Suppressor macrophage treated with lipopolysaccharide for 4 hours (primary cell): ENCODE measurements at regions not wholly inside any gene's neighbourhood (a gene's known extent, or its start where the extent isn't known, plus 50 kb on each side); places are given as distances from the start of the nearest gene placed in this dataset.
A peak's percentile ranks its signal among the peaks of the same experiment; 100 is the strongest.

Experiments used
- DNase-seq: peaks from one replicate; pipeline ENCODE4 v3.0.0-alpha.2; 2020

- DNase-seq: no peak
Observed at GRCh38 chr17:34527908-34528470, 51.4 kb upstream of the TMEM132E start.

DNA sequence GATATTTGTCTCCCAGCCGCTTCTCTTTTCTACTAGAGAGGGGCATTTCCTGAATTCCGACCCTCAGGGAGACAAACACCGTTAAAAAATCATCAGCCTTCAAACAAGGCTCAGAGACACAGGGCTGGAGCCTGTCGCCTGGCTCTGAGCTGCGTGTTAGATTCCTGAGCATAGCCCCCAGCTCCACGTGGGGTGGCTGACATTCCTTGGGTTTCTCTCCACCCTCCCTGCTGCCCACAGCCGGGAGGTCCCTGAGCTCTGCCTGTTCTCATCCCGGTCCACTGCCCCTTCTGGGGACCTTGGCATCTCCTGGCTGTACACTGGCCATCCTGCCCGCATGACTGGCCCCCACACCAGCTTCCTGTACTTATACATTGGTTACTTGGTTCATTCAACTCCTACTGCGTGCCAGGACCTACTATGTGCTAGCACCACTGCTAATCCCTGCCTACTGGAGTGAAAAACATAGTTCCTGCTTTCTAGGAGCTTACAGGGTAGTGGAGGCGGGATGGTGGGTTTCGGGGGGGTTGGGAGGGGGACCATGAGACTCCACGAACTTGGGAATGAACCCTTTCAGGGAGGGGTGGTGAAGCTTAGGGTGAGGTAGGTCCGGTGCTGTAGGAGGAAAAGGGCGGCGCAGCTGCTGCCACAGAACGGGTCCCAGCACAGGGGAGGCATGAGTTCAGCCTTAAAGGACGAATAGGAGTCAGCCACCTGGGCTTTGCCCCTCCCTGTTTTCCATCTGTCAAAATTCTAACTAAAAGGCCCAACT lies 52.1 kb upstream of the TMEM132E start:
- DNase-seq: no peak

- DNase-seq: no peak
Observed at GRCh38 chr17:34525651-34526050, 53.7 kb upstream of the TMEM132E start.

DNA sequence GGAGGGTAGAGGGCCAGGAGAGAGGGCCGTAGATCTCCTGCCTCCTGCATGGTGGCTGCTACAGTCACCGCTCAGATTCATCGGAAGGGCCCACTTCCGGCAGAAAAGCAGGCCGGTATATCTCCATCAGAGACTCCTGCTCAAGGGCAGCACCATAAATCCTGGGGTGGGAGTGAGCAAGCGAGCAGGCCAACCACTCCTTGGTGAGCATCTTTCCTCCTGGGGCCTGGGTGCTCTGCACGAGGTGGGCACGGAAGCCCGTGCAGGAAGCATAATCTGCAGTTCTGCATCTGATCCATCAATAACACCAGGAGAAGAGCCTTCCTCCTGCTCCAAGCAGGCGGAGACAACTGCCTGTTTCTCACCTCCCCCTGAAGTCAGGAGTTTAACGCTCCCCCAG lies 57.4 kb upstream of the TMEM132E start:
- no peak for DNase-seq

DNA sequence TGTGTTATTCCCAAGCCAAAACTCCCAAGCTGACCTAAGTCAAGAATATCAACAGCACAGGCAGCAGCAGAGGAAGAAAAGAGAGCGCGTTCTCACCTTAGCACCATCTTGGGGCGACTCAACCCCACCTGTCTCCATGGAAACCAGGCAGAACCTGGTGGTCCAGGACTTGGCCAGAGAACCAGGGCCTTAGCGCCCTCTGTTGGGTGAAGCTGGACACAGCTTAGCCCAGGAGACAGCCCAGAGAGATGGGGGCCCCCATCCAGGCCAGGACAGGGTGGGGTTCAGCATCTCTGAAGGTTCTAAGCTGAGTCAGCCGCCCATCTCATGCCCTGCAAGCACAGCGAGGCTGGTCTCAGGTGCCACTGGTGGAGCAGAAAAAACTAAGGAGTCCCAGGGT lies 60.1 kb upstream of the TMEM132E start:
- DNase-seq: peak; percentile 59

- no peak for DNase-seq
Observed at GRCh38 chr17:34517406-34517805, 62.0 kb upstream of the TMEM132E start.

- no peak for DNase-seq
Observed at GRCh38 chr17:34511931-34512330, 67.5 kb upstream of the TMEM132E start.

DNA sequence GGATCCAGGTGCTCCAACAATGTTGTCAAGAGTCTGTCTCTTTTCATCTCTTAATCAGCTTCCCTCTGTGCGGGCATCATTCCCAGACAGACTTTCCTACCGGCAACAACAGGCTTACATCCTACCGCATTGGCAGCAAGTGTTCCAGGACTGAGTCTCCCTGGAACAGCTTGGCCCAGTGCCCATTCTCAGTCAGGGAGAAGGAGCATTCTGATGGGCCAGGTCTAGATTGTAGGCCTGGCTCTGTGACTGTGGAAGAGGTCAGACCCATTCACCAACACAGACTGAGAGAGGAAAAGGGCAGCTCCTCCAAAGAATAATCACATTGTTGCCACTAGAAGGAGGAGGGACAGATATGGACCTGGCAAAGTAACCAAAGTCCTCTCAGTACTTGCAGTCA lies 68.1 kb upstream of the TMEM132E start:
- no peak for DNase-seq

- peak; percentile 11 for DNase-seq
Observed at GRCh38 chr17:34504814-34505484, 74.4 kb upstream of the TMEM132E start.

GRCh38 chr17:34503528-34504195 lies 75.7 kb upstream of the TMEM132E start:
- DNase-seq: peak; percentile 94

DNA sequence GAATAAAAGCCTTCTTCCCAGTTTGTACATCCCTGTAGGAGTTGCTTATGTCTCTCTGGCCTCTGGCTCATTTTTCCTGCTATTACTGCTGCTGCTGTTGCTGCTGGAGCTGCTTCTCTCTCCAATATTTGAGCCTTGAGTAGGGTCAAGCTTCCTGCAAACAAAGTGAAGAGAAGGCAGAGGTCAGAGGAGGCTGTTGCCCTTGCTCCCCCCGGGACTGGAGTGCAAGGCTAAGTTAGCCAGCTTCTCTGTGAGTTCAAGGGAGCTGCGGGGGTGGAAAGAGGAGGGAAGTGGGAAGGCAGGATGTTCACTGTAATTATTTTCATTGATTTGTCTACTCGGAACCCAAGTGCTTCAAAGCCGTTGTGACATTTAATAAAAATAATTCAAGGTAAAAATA lies 77.0 kb upstream of the TMEM132E start:
- DNase-seq: no peak

DNA sequence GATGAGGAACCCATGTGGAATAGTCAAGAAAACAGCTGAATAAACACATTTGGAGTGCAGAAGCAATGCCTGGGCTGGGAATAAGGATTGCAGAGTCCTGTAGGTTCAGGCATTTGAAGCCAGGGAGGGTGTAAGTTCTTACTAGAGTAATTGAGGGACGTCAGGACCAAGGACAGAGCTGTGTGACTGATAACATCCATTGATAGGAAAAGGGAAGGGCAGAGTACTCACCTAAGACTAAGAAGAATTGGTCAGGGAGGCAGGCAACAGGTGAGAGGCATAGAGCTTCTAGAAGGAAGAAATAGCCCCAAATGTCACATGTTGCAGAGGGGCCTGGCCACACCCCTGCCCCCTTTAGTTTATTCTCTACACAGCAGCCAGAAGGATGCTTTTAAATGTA lies 79.8 kb upstream of the TMEM132E start:
- peak; percentile 25 for DNase-seq

- no peak for DNase-seq
Observed at GRCh38 chr17:34493917-34494316, 85.5 kb upstream of the TMEM132E start.

- no peak for DNase-seq
Observed at GRCh38 chr17:34487626-34488025, 91.8 kb upstream of the TMEM132E start.

DNA sequence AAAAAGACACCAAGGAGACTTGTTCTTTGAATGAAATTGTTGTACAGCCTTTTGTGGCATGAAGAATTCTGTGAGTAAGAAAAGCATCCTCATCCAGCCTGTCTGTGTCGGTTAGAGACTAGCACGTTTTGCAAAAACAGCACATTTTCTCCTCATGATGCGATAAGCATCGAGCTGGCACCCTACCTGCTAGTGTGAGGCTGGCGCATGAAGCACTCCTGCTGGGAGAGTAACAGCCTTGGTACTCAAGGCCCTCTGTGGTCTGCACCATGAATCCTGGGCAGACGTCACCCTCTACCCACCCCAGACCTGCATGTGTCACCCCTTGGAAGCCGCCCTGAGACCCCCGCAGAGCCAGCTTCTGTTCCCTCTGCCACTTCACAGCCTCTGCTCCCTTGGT lies 92.6 kb upstream of the TMEM132E start:
- DNase-seq: no peak

DNA sequence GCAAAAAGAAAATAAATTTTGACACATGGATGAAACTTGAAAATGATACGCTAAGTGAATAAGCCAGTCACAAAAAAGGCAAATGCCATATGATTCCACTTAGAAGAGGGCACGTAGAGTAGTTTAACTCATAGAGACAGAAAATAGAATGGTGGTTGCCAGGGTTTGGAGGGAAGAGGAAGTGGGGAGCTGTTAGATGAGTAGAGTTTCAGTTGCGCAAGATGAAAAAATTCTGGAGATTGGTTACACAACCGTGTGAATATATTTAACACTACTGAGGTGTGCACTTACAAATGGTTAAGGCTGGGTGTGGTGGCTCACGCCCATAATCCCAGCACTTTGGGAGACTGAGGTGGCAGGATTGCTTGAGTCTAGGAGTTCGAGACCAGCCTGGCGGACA lies 93.4 kb upstream of the TMEM132E start:
- DNase-seq: peak; percentile 93

DNA sequence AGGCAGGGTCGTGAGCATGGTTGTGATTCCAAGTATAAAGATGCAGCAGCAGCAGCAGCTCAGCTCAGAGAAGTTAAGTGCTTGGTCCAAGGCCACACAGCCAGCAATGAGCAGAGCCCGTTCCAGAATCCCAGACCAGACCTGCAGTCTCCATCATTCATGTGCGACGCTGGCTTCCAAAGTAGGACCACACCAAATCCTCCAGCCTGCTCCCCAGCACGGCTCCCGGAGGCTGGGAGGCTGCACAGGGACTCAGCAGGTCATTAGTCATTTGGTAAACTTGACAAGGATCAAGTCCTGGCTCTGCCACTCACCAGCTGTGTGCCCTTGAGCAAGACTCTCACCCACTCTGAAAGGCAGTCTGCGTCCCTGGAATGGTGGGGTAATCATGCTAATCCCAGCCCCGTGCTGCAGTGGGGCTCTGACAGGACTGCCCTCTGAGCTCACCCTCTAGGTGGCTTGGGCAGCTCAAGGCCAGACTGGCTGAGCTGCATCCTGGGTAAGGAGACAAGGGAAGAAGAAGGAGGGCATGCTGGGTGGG lies 95.1 kb upstream of the TMEM132E start:
- peak; percentile 20 for DNase-seq

DNA sequence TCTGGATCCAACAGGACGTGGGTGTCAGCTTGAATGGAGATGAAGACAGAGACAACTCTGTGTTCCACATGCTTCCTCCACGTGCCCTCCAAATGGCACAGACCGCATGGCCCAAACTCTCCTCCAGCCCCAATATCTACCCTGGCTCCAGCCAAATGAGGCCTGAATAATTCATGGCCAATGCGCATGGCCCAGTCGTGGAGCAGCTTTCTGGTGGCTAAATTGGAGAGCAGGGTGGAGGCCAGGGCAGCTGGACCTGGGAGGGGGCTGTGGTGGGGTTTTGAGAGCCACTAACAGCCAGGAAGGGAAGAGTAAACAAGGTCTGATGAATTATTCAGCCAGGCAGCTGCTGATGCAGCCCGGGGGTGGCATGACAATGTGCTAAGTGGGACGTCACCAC lies 96.7 kb upstream of the TMEM132E start:
- no peak for DNase-seq

DNA sequence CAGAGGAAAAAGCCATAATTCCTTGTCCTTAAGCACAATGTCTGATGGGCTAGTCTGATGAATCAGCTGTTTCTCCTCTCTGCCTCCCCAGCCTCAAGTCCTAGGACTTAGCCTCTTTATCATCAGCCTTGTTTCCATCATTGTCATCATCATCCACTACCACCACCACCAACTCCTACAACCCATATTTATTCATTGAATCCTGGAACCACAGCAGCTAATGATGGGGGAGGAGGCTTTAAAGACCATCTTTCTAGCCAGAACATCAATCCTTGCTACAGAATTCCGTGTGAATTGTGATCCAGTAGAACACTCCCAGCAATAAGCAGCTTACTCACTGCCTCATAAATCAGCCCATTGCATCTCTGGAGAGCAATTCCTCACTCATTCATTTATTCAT lies 97.6 kb upstream of the TMEM132E start:
- DNase-seq: no peak

- DNase-seq: no peak
Observed at GRCh38 chr17:34479371-34479770, 100.0 kb upstream of the TMEM132E start.

DNA sequence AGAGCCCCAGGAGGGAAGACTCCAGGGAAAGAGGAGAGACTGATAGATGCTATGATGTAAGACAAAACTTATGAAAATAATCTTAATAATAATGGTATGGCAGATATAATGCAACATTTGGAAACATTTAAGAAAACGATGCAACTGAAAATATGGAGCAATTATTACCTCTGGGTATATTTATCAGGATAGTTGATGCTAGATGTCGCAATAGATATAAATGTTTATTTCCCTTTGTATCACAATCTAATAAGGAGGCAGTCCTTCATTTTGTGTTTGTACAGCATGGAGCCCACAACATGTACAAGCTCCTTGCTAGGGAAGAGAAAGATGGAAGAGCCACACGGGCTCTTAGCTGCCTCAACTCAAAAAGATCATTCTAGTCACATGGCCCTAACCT lies 101.1 kb upstream of the TMEM132E start:
- no peak for DNase-seq

- no peak for DNase-seq
Observed at GRCh38 chr17:34475296-34475695, 104.1 kb upstream of the TMEM132E start.

DNA sequence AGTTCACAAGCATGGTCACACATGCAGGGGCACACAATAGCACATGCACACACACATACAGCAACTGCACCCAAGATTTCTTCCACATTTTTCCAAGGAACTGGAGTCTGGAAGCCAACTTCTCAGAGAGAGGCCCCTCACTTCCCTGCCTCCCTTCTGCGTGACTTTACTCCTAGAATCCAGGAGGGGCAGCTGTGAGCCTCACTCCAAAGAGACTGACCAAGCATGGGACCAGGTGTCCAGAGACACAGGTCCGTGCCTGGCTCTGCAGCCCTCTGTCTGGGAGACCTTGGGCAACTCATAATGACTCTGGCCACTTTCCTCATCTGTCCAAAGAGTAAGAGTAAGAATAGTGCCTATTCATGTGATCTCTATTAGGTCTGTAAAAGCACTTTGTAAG lies 104.7 kb upstream of the TMEM132E start:
- DNase-seq: no peak

GRCh38 chr17:34472363-34472762 lies 107.0 kb upstream of the TMEM132E start:
- DNase-seq: no peak
